ENCODE measurements at regions not wholly inside any gene's neighbourhood (a gene's known extent, or its start where the extent isn't known, plus 50 kb on each side); places are given as distances from the start of the nearest gene placed in this dataset.

GRCh38 chr21:22556829-22557228 lies 1558.6 kb downstream of the NCAM2 start:
- TF ChIP-seq ELF1 (IDR thresholded peaks at IDR 0.05), result no peak
- TF ChIP-seq, protein P1, sequence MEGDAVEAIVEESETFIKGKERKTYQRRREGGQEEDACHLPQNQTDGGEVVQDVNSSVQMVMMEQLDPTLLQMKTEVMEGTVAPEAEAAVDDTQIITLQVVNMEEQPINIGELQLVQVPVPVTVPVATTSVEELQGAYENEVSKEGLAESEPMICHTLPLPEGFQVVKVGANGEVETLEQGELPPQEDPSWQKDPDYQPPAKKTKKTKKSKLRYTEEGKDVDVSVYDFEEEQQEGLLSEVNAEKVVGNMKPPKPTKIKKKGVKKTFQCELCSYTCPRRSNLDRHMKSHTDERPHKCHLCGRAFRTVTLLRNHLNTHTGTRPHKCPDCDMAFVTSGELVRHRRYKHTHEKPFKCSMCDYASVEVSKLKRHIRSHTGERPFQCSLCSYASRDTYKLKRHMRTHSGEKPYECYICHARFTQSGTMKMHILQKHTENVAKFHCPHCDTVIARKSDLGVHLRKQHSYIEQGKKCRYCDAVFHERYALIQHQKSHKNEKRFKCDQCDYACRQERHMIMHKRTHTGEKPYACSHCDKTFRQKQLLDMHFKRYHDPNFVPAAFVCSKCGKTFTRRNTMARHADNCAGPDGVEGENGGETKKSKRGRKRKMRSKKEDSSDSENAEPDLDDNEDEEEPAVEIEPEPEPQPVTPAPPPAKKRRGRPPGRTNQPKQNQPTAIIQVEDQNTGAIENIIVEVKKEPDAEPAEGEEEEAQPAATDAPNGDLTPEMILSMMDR (IDR thresholded peaks at IDR 0.05), result no peak

Measured in SK-N-SH (cell line).